ENCODE measurements at regions not wholly inside any gene's neighbourhood (a gene's known extent, or its start where the extent isn't known, plus 50 kb on each side); places are given as distances from the start of the nearest gene placed in this dataset.

GRCh38 chr12:75876832-75877762, 154.5 kb downstream of the PHLDA1 start:
- TF ChIP-seq, protein P1, sequence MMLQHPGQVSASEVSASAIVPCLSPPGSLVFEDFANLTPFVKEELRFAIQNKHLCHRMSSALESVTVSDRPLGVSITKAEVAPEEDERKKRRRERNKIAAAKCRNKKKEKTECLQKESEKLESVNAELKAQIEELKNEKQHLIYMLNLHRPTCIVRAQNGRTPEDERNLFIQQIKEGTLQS (IDR thresholded peaks at IDR 0.05), result no peak
- TF ChIP-seq, protein P2, sequence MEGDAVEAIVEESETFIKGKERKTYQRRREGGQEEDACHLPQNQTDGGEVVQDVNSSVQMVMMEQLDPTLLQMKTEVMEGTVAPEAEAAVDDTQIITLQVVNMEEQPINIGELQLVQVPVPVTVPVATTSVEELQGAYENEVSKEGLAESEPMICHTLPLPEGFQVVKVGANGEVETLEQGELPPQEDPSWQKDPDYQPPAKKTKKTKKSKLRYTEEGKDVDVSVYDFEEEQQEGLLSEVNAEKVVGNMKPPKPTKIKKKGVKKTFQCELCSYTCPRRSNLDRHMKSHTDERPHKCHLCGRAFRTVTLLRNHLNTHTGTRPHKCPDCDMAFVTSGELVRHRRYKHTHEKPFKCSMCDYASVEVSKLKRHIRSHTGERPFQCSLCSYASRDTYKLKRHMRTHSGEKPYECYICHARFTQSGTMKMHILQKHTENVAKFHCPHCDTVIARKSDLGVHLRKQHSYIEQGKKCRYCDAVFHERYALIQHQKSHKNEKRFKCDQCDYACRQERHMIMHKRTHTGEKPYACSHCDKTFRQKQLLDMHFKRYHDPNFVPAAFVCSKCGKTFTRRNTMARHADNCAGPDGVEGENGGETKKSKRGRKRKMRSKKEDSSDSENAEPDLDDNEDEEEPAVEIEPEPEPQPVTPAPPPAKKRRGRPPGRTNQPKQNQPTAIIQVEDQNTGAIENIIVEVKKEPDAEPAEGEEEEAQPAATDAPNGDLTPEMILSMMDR (IDR thresholded peaks at IDR 0.05; ENCODE audit: low read depth, low read length, missing input control), result no peak
- TF ChIP-seq YY1 (IDR thresholded peaks at IDR 0.05), result no peak
- TF ChIP-seq JUND (IDR thresholded peaks at IDR 0.05), result no peak
- no peak for TF ChIP-seq HNF4A (conservative IDR thresholded peaks at IDR 0.05)
- TF ChIP-seq SP1 (IDR thresholded peaks at IDR 0.05), result no peak
- TF ChIP-seq TAF1 (conservative IDR thresholded peaks at IDR 0.05), result no peak
- TF ChIP-seq RXRA (IDR thresholded peaks at IDR 0.05), result no peak
- TF ChIP-seq, protein P3, sequence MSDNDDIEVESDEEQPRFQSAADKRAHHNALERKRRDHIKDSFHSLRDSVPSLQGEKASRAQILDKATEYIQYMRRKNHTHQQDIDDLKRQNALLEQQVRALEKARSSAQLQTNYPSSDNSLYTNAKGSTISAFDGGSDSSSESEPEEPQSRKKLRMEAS (IDR thresholded peaks at IDR 0.05), result no peak
- no peak for TF ChIP-seq RAD21 (IDR thresholded peaks at IDR 0.05)
- no peak for TF ChIP-seq HNF4G (IDR thresholded peaks at IDR 0.05)

Measured in liver (tissue), 3 donors.